DMS 273 treated with DMSO at 0.1 percent for 48 hours (cell line): ENCODE measurements at regions not wholly inside any gene's neighbourhood (a gene's known extent, or its start where the extent isn't known, plus 50 kb on each side); places are given as distances from the start of the nearest gene placed in this dataset.
A peak's percentile ranks its signal among the peaks of the same experiment; 100 is the strongest.
"Not testable (repeated sequence)": the region's sequence is repeated elsewhere in the genome, so short reads cannot be mapped to it uniquely, and the experiment has no call there.

Source experiments
- DNase-seq: peaks from one replicate; lab custom pipeline; 2025; lab: John Stamatoyannopoulos, UW

- no peak for DNase-seq
Observed at GRCh38 chr20:29427201-29428060, 1830.0 kb upstream of the DEFB115 start.

GRCh38 chr20:29430531-29430930 lies 1826.9 kb upstream of the DEFB115 start:
- DNase-seq = no peak

GRCh38 chr20:29440721-29441120 lies 1816.7 kb upstream of the DEFB115 start:
- not testable (repeated sequence) for DNase-seq

DNA sequence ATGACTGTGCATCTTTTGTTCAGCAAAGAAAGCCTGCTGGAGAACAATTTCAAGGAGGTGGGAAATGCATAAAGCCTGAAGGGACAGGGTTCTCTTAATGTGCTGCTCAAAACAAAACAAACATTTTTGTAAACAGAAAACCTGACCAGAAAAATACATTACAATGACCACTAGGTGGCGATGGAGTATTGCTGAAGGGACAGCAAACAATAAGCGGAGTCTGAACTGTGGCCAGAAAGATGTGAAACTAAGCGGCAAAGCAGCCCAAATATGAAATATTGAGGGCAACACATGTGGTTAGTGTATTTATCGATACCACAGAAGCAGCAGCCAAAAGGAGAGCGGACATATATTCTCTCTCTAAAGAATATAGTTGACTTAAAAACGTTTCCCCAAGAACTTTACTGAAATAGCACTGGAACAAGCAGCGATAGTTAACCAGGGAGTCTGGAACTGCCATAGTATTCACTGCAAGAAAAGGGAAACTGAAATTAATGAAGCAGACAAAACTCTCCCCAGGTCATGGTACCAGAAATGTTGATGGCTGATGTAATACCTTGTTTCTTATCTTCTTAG lies 1814.2 kb upstream of the DEFB115 start:
- DNase-seq = peak; percentile 1

GRCh38 chr20:29443819-29444218 lies 1813.6 kb upstream of the DEFB115 start:
- no peak for DNase-seq

DNA sequence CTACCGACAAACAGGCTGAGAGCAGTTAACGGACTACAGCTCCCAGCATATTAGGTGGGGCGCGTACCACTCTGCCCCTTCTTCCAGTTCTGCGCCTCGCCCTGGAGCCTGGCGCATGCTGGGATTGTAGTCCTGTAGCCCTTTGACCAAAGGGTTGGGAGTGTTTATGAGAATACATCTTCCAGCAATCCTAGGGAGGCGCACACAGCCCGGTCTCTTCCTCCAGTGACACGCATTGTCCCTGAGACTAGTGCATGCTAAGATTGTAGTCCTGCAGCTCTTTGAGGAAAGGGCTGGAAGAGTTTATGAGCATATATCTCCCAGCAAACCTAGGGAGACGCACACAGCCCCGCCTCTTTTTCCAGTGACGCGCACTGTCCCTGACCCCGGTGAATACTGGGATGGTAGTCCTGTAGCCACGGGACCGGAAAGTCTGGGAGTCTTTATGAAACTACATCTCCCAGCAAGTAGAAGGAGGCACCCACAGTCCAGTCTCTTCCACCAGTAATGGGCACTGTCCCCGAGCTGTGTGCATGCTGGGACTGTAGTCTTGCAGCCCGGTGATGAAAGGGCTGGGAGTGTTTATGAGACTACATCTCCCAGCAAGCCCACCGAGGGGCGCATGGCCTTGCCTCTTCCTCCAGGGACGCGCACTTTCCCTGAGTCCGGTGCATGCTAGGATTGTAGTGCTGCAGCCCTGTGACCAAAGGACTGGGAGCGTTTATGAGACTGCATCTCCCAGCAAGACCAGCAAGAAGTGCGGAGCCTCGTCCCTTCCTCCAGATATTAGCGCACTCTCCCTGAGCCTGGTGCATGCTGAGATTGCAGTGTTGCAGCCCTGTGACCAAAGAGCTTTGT lies 1812.2 kb upstream of the DEFB115 start:
- DNase-seq = peak; percentile 0

DNA sequence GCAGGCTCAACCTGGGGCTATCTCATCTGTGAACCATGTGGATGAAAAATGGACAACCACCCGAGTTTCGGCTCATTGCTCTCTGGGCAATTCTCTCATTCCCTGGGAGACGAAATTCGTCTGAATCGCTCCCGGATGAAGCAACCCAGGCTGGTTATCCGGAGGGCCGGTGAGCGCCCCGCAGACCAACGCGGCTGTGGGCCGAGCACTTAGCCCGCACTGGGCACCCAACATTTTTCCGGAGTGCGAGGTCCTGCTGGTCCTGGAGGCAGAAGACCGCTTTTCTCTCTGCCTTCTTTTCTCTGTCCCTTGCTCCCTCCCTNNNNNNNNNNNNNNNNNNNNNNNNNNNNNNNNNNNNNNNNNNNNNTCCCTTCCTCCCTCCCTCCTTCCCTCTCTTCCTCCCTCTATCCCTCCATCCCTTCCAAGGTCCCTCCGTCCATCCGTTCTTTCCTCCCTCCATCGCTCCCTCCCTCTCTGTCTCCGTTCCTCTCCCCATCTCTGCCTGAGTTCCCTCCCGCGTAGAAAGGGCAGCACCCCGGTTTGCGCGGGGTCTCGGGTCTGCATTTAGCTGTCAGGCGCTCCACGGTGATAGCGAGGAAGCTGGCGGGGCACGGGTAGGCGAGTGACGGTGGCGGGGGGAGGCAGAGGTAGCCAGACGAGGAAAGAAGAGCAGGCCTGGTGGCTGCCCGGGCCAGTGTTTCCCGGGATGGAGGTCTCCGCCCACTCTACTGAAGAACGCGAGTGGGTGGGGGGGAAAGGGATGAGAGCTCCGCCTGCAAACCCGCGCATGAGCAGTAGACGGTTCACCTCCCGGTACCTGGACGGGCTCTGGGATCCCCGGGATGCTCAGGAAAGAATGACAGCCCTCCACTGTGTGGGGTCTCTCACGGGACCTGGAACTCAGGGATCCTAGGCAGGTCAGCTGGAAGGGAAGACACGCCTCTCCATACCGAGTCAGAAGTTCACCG lies 1809.7 kb upstream of the DEFB115 start:
- DNase-seq = not testable (repeated sequence)

DNA sequence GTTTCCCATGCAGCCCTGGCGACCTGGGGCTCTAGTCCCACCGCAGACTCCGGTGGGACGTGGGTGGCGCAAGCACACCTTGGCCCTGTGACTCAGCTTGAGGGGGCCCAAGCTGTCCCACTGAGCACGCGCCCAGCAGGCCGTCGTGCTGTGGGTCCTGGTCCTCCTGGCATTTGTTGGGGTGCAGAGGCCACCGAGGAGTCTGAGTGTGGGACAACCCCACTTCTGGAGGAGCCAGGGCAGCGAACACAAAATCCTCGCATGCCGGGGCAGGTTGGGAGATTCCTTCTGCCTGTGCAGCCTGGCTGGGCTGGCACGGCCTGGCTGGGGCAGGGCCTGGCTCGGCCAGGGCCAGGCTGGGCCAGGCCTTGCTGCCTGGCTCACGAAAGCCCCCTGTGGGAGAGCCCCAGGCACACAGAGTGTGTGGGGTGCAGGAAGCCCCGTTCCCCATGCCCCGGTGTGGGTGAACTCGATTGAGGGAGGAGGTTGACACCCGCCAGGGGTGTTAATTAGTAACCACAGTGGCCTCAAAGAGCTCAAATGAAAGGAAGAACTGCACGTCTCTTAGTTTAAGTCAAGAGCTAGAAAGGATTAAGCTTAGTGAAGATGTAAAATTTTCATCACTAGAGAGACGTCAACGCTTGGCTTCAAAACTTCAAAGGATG lies 1808.5 kb upstream of the DEFB115 start:
- no peak for DNase-seq

- DNase-seq = no peak
Observed at GRCh38 chr20:29452186-29452585, 1805.3 kb upstream of the DEFB115 start.

DNA sequence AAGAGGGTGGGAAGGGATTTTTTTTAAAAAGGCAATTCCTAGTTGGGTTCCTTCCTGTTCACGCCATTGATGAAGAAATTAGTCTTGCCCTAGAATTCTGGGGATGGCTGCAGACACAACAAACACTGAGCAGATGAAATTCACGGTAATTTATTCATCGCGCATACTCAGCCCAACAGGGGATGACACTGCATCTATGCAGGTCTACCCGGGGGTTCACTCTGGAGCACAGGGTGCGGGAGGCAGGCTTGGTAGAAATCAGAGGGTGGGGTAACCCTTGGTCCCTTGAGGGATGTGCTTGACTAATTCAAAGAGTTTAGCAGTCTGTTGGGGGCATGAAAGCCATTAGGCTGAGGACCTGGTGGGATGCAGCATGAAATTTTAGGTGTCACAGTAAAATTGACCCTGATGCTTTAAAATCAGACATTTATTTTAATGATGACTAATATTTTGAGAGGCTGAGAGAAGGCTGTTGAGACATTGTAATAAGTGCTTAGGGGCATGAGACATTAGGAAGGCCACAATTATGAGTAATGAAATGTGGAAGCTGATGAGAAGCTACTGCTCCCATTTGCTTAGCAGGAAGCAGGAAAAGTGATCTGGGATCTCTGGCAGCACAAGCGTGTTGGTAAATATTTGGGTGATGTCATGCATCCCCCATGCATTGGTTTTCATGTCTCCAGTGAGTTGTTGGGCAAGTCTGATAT lies 1800.3 kb upstream of the DEFB115 start:
- DNase-seq = not testable (repeated sequence)

- DNase-seq = no peak
Observed at GRCh38 chr20:29472606-29473005, 1784.9 kb upstream of the DEFB115 start.

DNA sequence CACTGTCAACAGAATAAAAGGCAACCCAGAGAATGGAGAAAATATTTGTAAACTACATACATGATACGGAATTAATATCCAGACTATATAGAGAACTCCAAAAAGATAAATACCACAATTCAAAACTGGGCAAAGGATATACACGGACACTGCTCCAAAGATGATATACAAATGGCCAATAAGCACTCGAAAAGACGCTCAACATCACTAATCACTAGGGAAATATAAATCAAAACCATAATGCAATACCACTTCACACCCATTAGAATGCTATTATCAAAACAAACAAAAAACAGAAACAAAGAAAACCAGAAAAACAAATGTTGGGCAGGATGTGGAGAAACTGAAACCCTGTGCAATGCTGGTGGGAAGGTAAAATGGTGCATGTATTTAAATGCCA lies 1764.6 kb upstream of the DEFB115 start:
- DNase-seq = not testable (repeated sequence)

GRCh38 chr20:29496767-29497166 lies 1760.7 kb upstream of the DEFB115 start:
- DNase-seq = not testable (repeated sequence)

GRCh38 chr20:29497261-29497671 lies 1760.2 kb upstream of the DEFB115 start:
- no peak for DNase-seq

DNA sequence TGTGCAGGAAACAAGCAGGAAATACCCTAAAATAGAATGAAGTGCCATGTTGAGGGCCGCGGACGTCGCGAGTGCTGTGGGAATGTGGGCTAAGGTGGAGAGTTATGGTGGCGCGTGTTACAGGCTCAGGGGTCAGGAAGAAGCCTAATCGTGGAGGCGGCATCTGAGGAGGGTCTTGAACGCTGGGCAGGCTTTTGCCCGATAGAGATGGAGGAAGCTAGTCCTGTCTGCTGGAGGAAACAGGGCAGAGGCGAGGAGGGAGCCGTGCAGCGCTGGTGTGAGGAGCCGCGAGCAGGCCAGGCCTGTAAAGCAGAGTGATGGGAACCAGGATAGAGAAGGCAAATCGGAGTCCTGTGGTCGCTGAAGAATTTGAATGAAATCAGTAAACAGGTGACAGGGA lies 1759.8 kb upstream of the DEFB115 start:
- not testable (repeated sequence) for DNase-seq

DNA sequence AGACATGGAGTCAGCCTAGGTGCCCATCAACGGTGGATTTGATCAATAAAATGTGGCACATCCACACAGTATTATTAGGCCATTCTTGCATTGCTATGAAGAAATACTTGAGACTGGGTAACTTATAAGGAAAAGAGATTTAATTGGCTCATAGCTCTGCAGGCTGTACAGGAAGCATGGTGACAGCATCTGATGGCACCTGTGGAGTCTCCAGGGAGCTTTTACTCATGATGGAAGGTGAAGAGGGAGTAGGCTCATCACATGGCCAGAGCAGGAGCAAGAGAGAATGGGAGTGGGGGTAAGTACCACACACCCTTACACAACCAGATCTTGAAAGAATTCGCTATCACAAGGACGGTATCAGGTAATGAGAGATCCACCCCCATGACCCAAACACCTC lies 1756.7 kb upstream of the DEFB115 start:
- DNase-seq = not testable (repeated sequence)

- DNase-seq = not testable (repeated sequence)
Observed at GRCh38 chr20:29514634-29515033, 1742.8 kb upstream of the DEFB115 start.

- not testable (repeated sequence) for DNase-seq
Observed at GRCh38 chr20:29516847-29517246, 1740.6 kb upstream of the DEFB115 start.

DNA sequence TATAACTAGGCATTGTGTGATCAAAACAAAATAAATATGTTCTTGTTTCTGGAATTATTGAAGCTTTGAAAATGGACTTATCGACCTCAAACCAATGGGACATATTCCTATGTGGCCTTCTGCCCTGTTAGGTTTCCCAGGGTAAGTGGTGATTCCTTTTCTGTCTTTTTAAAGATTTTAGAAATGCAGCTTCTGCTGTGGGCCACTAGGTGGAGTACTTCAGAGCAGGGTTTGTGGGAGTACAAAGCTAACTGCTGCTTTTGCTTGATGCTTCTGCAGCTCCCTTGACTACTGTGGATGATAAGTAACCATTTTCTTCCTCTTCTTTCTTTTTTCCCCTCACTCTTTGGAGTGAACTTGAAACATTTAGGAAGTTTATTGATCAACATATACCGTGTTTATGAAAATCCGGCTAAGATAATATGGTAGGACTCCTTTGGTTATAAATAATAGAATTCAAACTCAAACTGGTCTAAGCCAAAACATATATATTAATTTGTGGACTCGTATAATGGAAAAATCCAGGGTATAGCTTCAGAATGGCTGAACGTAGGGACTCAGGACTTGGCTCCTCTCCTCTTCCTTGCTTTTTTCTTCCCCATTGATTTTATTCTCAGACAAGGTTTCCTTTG lies 1737.7 kb upstream of the DEFB115 start:
- not testable (repeated sequence) for DNase-seq
